ENCODE measurements at regions not wholly inside any gene's neighbourhood (a gene's known extent, or its start where the extent isn't known, plus 50 kb on each side); places are given as distances from the start of the nearest gene placed in this dataset.

DNA sequence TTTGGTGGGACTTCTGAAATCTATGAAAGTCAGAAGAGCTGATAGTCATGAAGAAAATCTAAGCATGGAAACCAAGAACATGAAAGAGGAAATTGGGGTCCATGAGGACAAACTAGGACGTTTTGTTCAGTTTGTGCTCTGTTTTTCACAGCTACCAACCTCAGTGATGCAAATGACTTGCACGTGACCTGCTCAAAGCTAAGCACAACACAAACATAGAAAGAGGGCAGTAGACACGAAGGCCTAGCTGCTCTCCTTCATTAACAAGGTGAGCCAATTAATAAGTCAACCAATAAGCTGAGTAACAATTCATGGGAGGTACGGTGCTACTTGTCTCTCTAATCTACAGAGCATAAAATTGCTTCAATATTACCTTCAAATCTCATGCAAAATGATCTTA lies 684.1 kb downstream of the TRAM1L1 start:
- no peaks in the 10 kb centered on the region for H3K27me3 ChIP-seq (ENCODE audit: control insufficient read depth in 1 of 2, insufficient read depth in 2 of 2, low read length in 2 of 2)
- TF ChIP-seq, protein P1, sequence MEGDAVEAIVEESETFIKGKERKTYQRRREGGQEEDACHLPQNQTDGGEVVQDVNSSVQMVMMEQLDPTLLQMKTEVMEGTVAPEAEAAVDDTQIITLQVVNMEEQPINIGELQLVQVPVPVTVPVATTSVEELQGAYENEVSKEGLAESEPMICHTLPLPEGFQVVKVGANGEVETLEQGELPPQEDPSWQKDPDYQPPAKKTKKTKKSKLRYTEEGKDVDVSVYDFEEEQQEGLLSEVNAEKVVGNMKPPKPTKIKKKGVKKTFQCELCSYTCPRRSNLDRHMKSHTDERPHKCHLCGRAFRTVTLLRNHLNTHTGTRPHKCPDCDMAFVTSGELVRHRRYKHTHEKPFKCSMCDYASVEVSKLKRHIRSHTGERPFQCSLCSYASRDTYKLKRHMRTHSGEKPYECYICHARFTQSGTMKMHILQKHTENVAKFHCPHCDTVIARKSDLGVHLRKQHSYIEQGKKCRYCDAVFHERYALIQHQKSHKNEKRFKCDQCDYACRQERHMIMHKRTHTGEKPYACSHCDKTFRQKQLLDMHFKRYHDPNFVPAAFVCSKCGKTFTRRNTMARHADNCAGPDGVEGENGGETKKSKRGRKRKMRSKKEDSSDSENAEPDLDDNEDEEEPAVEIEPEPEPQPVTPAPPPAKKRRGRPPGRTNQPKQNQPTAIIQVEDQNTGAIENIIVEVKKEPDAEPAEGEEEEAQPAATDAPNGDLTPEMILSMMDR (IDR thresholded peaks at IDR 0.05), result no peak
- H3K4me3 ChIP-seq (ENCODE audit: low read length), result no peak overlapping the region
- no peak overlapping the region for H3K27ac Mint-ChIP-seq
- H3K9me3 ChIP-seq (ENCODE audit: control insufficient read depth in 1 of 2, insufficient read depth in 1 of 2, low read length in 2 of 2), result no peaks in the 10 kb centered on the region
- POLR2A ChIA-PET, result no interaction called here
- CTCF ChIA-PET, result no interaction called here
- H3K9me3 Mint-ChIP-seq, result no peaks in the 10 kb centered on the region
- no peak for ATAC-seq (ENCODE audit: poor library complexity)
- no peaks in the 10 kb centered on the region for H3K4me1 Mint-ChIP-seq (ENCODE audit: low read depth)
- intact Hi-C loops (cut with DNase I, micrococcal nuclease), result no loop called here
- H3K27ac ChIP-seq (ENCODE audit: low read depth in 1 of 2, low read length in 2 of 2), result no peak overlapping the region
- no peaks in the 10 kb centered on the region for H3K27me3 Mint-ChIP-seq
- H3K4me1 ChIP-seq (ENCODE audit: insufficient read depth, low read length), result no peaks in the 10 kb centered on the region
- H3K36me3 Mint-ChIP-seq (ENCODE audit: low read depth), result no peaks in the 10 kb centered on the region
- DNase-seq, result no peak
- H3K36me3 ChIP-seq (ENCODE audit: insufficient read depth, low read length), result no peaks in the 10 kb centered on the region
- H3K4me3 Mint-ChIP-seq, result no peak overlapping the region

DNA sequence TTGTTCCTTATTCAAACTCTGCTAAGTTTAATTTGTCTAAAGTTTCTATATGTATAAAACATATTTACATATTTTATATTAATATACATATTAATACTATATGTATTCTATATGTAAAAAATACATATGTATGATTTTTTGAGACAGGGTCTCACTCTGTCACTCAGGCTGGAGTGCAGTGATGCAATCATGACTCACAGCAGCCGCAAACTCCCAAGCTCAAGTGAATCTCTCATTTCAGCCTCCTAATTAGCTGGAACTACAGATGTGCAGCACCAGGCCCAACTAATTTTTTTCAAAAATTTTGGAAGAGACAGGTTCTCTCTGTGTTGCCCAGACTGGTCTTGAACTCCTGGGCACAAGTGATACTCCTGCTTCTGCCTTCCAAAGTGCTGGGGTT lies 684.9 kb downstream of the TRAM1L1 start:
- no peak overlapping the region for H3K27ac Mint-ChIP-seq
- Histone ChIP-seq H3K27me3 (ENCODE audit: control insufficient read depth in 1 of 2, insufficient read depth in 2 of 2, low read length in 2 of 2) (no peaks in the 10 kb centered on the region), H3K9me3 (ENCODE audit: control insufficient read depth in 1 of 2, insufficient read depth in 1 of 2, low read length in 2 of 2) (no peaks in the 10 kb centered on the region), H3K27ac (ENCODE audit: low read depth in 1 of 2, low read length in 2 of 2) (no peak overlapping the region), H3K4me1 (ENCODE audit: insufficient read depth, low read length) (no peaks in the 10 kb centered on the region), H3K36me3 (ENCODE audit: insufficient read depth, low read length) (no peaks in the 10 kb centered on the region), H3K4me3 (ENCODE audit: low read length) (no peak overlapping the region)
- H3K4me1 Mint-ChIP-seq (ENCODE audit: low read depth), result no peaks in the 10 kb centered on the region
- no peaks in the 10 kb centered on the region for H3K27me3 Mint-ChIP-seq
- no peak for ATAC-seq (ENCODE audit: poor library complexity)
- POLR2A ChIA-PET, result no interaction called here
- no peaks in the 10 kb centered on the region for H3K9me3 Mint-ChIP-seq
- H3K4me3 Mint-ChIP-seq, result no peak overlapping the region
- intact Hi-C loops (cut with DNase I, micrococcal nuclease), result no loop called here
- TF ChIP-seq, protein P1 (IDR thresholded peaks at IDR 0.05), result no peak
- H3K36me3 Mint-ChIP-seq (ENCODE audit: low read depth), result no peaks in the 10 kb centered on the region
- no peak for DNase-seq
- CTCF ChIA-PET, result no interaction called here

DNA sequence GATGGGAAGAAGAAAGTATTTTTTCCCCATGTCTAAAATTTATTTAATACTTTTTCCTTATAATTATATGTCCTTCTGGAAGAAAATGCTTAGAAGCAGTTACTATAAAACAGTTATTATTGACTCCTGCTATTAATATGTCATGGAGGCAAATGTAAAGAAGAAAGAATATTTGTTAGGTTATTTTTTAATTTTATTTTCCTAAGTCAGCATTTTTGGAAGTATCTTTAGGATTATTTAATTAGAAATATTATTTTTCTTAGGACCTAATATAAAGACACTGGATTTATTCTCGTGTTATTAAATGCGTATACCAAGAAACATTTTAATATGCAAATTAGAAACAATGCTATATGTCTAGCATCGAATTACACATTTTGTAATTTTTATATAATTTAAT lies 687.7 kb downstream of the TRAM1L1 start:
- no peaks in the 10 kb centered on the region for H3K27me3 ChIP-seq (ENCODE audit: control insufficient read depth in 1 of 2, insufficient read depth in 2 of 2, low read length in 2 of 2)
- H3K9me3 ChIP-seq (ENCODE audit: control insufficient read depth in 1 of 2, insufficient read depth in 1 of 2, low read length in 2 of 2), result no peaks in the 10 kb centered on the region
- no peak overlapping the region for H3K27ac Mint-ChIP-seq
- no peak overlapping the region for H3K4me3 Mint-ChIP-seq
- TF ChIP-seq, protein P1 (IDR thresholded peaks at IDR 0.05), result no peak
- CTCF ChIA-PET, result no interaction called here
- H3K36me3 ChIP-seq (ENCODE audit: insufficient read depth, low read length), result no peaks in the 10 kb centered on the region
- POLR2A ChIA-PET, result no interaction called here
- H3K9me3 Mint-ChIP-seq, result no peaks in the 10 kb centered on the region
- H3K27me3 Mint-ChIP-seq, result no peaks in the 10 kb centered on the region
- H3K4me3 ChIP-seq (ENCODE audit: low read length), result no peak overlapping the region
- H3K27ac ChIP-seq (ENCODE audit: low read depth in 1 of 2, low read length in 2 of 2), result no peak overlapping the region
- intact Hi-C loops (cut with DNase I, micrococcal nuclease), result no loop called here
- no peaks in the 10 kb centered on the region for H3K4me1 Mint-ChIP-seq (ENCODE audit: low read depth)
- no peaks in the 10 kb centered on the region for H3K4me1 ChIP-seq (ENCODE audit: insufficient read depth, low read length)
- DNase-seq (no peak), ATAC-seq (ENCODE audit: poor library complexity) (no peak)
- no peaks in the 10 kb centered on the region for H3K36me3 Mint-ChIP-seq (ENCODE audit: low read depth)
